Heart right ventricle (tissue), 16 donors: ENCODE measurements at regions not wholly inside any gene's neighbourhood (a gene's known extent, or its start where the extent isn't known, plus 50 kb on each side); places are given as distances from the start of the nearest gene placed in this dataset.

Experiments used
- ATAC-seq, 8 donors: fragments of 200-7000 bp; cut with Tn5 transposase; one replicate each; pipeline ENCODE4 v1.9.1; 2020; ENCODE audit warnings: mild to moderate bottlenecking in 8 of 8, moderate library complexity in 8 of 8, moderate number of reproducible peaks in 1 of 8
- DNase-seq, 2 donors: peaks; one replicate each; pipeline ENCODE4 v3.0.0-alpha.2; 2020
- H3K27ac ChIP-seq, 10 donors: fragments of 200-600 bp; sonication (generic) in 2 of 10; one replicate each; pipeline versions ENCODE4 v1.5.0 to v1.8.0; 2020 to 2022; ENCODE audit warnings: mild to moderate bottlenecking in 3 of 10
- H3K27me3 ChIP-seq, 7 donors: fragments of 200-600 bp; one replicate each; pipeline ENCODE4 v1.8.0; 2021 to 2022; ENCODE audit warnings: mild to moderate bottlenecking in 2 of 7
- H3K36me3 ChIP-seq, 9 donors: fragments of 200-600 bp; sonication (generic) in 1 of 9; one replicate each; pipeline versions ENCODE4 v1.5.0 to v1.8.0; 2020 to 2022; ENCODE audit warnings: mild to moderate bottlenecking in 2 of 9
- H3K4me1 ChIP-seq, 9 donors: fragments of 200-600 bp; sonication (generic) in 1 of 9; one replicate each; pipeline versions ENCODE4 v1.5.0 to v1.8.0; 2020 to 2022; ENCODE audit warnings: mild to moderate bottlenecking in 4 of 9
- H3K4me3 ChIP-seq, 10 donors: fragments of 200-600 bp; sonication (generic) in 2 of 10; one replicate each; pipeline versions ENCODE4 v1.5.0 to v1.8.0; 2020 to 2022; ENCODE audit warnings: mild to moderate bottlenecking in 7 of 10, moderate library complexity in 2 of 10
- H3K9me3 ChIP-seq, 11 donors: fragments of 200-600 bp in 10 of 11; sonication (generic) in 2 of 11; one replicate each; pipeline versions ENCODE4 v1.5.0 to v1.8.0; 2013 to 2022; ENCODE audit warnings: mild to moderate bottlenecking in 2 of 11, control low read depth in 1 of 11, moderate library complexity in 1 of 11
- WGBS, 2 donors: extraction: QIAGEN DNeasy Blood & Tissue Kit; methylation state at CpG; one replicate each; pipeline ENCODE4 v1.1.7; 2013; ENCODE audit warnings: inconsistent platforms in 1 of 2; 5-methylcytosine and 5-hydroxymethylcytosine counted together
- intact Hi-C, 10 donors: fragments of 100-400 bp; cut with DNase I; formaldehyde crosslinking; loops; one replicate each; pipeline versions ENCODE4 v1.11.1 to v1.14.2; 2022
- TF ChIP-seq, protein P1 (sequence below), 9 donors: fragments of 200-600 bp; sonication (generic) in 2 of 9; IDR thresholded peaks; one replicate each; pipeline versions ENCODE4 v1.5.0 to v1.8.0; 2021 to 2022; ENCODE audit warnings: antibody characterized with exemption in 9 of 9, mild to moderate bottlenecking in 5 of 9, moderate library complexity in 1 of 9
- donor health status: Arrhythmogenic right ventricular cardiomyopathy.
- donor health status: ischemic (EF 13 %, LVEDD 7.1; RV severe dilation, severe dysfunction).
- donor health status: healthy with polysubstance abuse.
- donor health status: DM: no; HTN: yes; CAD: no.
- donor health status: DM: no; HTN: no; CAD: no.
- donor health status: ischemic (EF 25% LVEDD 6.9; RV normal size, moderate dysfunction).
- donor health status: ischemic (EF 25% LVEDD 5.7; RV mildly dilated, moderate dysfunction).
- donor health status: healthy.
- donor health status: DM: yes; HTN: yes; CAD: no.
- donor health status: Ischemic cardiomyopathy.
- donor health status: ischemic (EF 35%, LVEDD 5.7; RV mildly dilated, moderate dysfunction).
- donor health status: nonischemic (EF 11% LVEDD 7.7; RV severe dilation, severe dysfunction).
- donor health status: DM: yes; HTN: yes; CAD: no.
- donor health status: PGD.
- donor health status: ischemic (EF 29% LVEDD 5.4; RV normal size, mild dysfunction).
- donor health status: nonischemic (EF 23%, LVEDD 6.1; RV moderate dilation, normal function).

DNA sequence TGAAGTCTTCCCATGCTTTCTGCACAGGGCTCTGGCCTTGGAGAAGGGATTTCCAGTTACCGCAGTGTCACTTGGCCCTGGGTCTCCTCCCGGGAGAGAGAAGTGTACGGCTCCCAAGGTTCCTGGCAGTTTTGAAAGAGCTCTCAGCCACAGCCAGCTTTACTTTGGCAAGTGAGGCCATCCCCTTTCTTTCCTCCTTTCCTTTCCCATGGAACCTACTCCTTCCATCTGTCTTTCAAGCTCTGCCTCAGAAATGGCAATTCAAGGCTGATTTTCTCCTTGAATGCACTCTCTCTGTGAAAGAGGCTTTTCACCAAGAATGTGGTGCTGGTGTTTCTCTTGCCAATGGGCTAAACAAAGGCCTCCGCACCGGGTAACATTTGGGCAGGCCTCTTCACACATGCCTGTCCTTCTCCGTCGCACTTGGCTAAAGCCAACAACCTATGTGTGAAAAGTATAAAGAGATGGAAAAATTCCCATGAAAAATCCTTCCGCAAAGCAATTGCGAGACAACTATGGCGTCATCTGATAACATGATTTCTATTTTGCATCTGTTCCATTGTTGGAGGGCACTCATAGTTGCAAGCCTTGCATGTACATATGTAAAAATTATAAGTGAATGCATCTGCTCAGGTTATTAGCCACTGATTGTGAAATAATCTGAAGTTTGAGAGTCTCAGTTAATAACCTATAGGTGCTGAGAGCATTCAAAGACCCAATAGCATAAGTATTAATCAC, 125.4 kb downstream of the PFKFB3 start:
- Histone ChIP-seq H3K36me3 (no peaks in the 10 kb centered on the region), H3K4me3 (no peak overlapping the region), H3K4me1 (peaks cover 0 to 18% (median 0%) of the 10 kb centered on the region in 9 donors), H3K27me3 (peaks cover 0 to 3% (median 0%) of the 10 kb centered on the region in 7 donors), H3K9me3 (no peaks in the 10 kb centered on the region), H3K27ac (peak overlapping the region in 2 of 10 donors; percentile 9 to 65)
- DNase-seq (no peak), ATAC-seq (no peak)
- 87 to 89% methylated on average over 10 of the region's 10 CpGs for WGBS, 2 donors
- intact Hi-C loops, result no loop called here
- TF ChIP-seq, protein P1, sequence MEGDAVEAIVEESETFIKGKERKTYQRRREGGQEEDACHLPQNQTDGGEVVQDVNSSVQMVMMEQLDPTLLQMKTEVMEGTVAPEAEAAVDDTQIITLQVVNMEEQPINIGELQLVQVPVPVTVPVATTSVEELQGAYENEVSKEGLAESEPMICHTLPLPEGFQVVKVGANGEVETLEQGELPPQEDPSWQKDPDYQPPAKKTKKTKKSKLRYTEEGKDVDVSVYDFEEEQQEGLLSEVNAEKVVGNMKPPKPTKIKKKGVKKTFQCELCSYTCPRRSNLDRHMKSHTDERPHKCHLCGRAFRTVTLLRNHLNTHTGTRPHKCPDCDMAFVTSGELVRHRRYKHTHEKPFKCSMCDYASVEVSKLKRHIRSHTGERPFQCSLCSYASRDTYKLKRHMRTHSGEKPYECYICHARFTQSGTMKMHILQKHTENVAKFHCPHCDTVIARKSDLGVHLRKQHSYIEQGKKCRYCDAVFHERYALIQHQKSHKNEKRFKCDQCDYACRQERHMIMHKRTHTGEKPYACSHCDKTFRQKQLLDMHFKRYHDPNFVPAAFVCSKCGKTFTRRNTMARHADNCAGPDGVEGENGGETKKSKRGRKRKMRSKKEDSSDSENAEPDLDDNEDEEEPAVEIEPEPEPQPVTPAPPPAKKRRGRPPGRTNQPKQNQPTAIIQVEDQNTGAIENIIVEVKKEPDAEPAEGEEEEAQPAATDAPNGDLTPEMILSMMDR (IDR thresholded peaks at IDR 0.05), result no peak

DNA sequence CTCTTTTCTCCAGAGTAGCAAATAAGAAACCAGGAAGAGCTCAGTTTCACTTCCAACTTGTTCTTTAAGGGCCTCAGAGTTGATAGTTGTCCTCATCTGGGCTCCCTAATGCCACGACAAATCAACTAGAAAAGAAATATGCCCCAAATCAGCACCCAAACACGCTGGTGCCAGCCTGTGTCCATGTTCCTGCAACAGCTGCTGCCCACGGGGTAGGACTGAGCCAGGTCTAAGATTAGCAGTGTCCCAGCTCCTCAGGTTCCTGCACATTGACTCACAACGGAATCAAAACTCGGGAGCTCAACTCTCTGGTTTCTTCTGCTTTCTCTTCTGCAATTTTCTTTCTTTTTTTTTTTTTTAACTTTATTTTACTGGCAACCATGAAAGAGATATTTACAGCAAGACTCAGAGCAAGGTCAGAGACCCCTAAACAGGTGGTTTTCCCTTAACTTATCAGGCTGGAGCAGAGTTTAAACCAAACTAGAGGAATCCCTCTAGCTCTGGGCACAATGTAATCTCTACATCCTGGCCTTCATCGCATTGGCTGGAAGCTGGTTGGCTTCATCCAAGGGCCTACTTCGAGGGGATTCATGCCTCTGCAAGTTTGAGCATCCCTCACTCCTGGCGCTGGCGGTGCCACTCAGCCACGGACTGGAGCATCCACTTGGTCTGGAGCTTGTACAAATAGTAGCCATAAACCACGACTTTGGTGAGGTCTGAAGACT, 126.1 kb downstream of the PFKFB3 start:
- Histone ChIP-seq H3K27me3 (peaks cover 0 to 3% (median 0%) of the 10 kb centered on the region in 7 donors), H3K36me3 (no peaks in the 10 kb centered on the region), H3K4me1 (peaks cover 0 to 18% (median 0%) of the 10 kb centered on the region in 9 donors), H3K27ac (peak overlapping the region in 2 of 10 donors; percentile 9 to 65), H3K4me3 (no peak overlapping the region), H3K9me3 (no peaks in the 10 kb centered on the region)
- ATAC-seq, result peak in 1 of 8 donors; percentile 22
- intact Hi-C loops, result no loop called here
- TF ChIP-seq, protein P1 (IDR thresholded peaks at IDR 0.05), result no peak
- no peak for DNase-seq
- WGBS, 2 donors, result 86 to 87% methylated on average over 11 of the region's 11 CpGs

DNA sequence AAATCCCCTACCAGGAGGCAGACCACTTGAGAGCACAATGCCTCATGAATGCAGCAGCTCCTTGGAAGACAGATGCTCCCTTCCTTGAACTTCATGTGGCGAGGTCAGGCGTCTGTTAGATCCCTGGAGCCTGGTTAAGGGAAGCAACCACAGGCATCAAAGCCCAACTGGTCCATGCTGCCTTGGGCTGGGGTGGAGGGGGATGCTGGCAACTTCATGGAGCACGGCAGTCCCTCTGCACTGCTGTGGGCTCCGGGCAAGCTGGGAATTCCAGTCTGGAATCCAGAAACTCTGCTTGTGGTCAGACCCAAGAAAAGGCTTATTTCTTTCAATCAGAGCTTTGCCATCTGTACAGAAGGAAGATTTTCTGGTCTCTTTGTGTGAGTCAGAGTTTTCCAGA, 130.4 kb downstream of the PFKFB3 start:
- TF ChIP-seq, protein P1 (IDR thresholded peaks at IDR 0.05), result no peak
- Histone ChIP-seq H3K9me3 (no peaks in the 10 kb centered on the region), H3K4me1 (peaks cover 0 to 9% (median 0%) of the 10 kb centered on the region in 9 donors), H3K36me3 (no peaks in the 10 kb centered on the region), H3K4me3 (no peak overlapping the region), H3K27ac (no peak overlapping the region), H3K27me3 (peaks cover 0 to 3% (median 0%) of the 10 kb centered on the region in 7 donors)
- intact Hi-C loops, result no loop called here
- WGBS, 2 donors, result 92 to 96% methylated on average over 4 of the region's 4 CpGs
- DNase-seq (no peak), ATAC-seq (no peak)

DNA sequence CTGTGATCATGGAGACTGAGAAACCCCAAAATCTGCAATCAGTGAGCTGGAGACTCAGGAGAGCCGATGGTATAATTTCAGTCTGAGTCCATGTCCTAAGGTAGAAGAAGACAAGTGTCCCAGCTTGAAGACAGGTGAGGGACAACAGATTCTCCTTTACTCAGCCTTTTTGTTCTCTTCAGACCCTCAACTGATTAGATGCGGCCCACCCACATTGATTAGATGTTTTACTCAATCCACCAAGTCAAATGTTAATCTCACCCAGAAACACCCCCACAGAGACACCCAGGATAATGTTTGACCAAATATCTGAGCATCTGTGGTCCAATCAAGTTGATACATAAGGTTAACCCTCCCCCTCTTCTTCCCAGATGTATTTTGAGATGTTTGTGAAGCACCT, 131.2 kb downstream of the PFKFB3 start:
- no peak for DNase-seq
- Histone ChIP-seq H3K36me3 (no peaks in the 10 kb centered on the region), H3K27ac (no peak overlapping the region), H3K4me3 (no peak overlapping the region), H3K27me3 (peaks cover 0 to 3% (median 0%) of the 10 kb centered on the region in 7 donors), H3K4me1 (peaks cover 0 to 3% (median 0%) of the 10 kb centered on the region in 9 donors), H3K9me3 (no peaks in the 10 kb centered on the region)
- intact Hi-C loops, result no loop called here
- TF ChIP-seq, protein P1 (IDR thresholded peaks at IDR 0.05), result no peak
- no peak for ATAC-seq
- WGBS, 2 donors, result 86 to 90% methylated on average over 2 of the region's 2 CpGs
